Heart left ventricle (tissue), 16 donors: ENCODE measurements at regions not wholly inside any gene's neighbourhood (a gene's known extent, or its start where the extent isn't known, plus 50 kb on each side); places are given as distances from the start of the nearest gene placed in this dataset.

Experiments used
- ATAC-seq, 4 donors: fragments of 200-7000 bp; cut with Tn5 transposase; one replicate each; pipeline ENCODE4 v1.9.1; 2020 to 2022; ENCODE audit warnings: moderate library complexity in 4 of 4, mild to moderate bottlenecking in 3 of 4, moderate number of reproducible peaks in 1 of 4
- DNase-seq, 5 donors: peaks; one replicate each; pipeline ENCODE4 v3.0.0-alpha.2; 2020
- H3K27ac ChIP-seq, 12 donors: fragments of 200-600 bp; sonication (generic) in 4 of 12; one replicate each; pipeline versions ENCODE4 v1.5.0 to v1.8.0; 2016 to 2022; ENCODE audit warnings: mild to moderate bottlenecking in 2 of 12
- H3K27me3 ChIP-seq, 9 donors: fragments of 200-600 bp; sonication (generic) in 2 of 9; one replicate each; pipeline versions ENCODE4 v1.5.1 to v1.8.0; 2016 to 2022; ENCODE audit warnings: mild to moderate bottlenecking in 3 of 9
- H3K36me3 ChIP-seq, 9 donors: fragments of 200-600 bp; sonication (generic) in 2 of 9; one replicate each; pipeline versions ENCODE4 v1.5.0 to v1.8.0; 2018 to 2022; ENCODE audit warnings: mild to moderate bottlenecking in 2 of 9
- H3K4me1 ChIP-seq, 12 donors: fragments of 200-600 bp; sonication (generic) in 4 of 12; one replicate each; pipeline versions ENCODE4 v1.5.0 to v1.8.0; 2016 to 2022; ENCODE audit warnings: mild to moderate bottlenecking in 3 of 12
- H3K4me3 ChIP-seq, 12 donors: fragments of 200-600 bp; sonication (generic) in 4 of 12; one replicate each; pipeline versions ENCODE4 v1.5.0 to v1.8.0; 2017 to 2022; ENCODE audit warnings: mild to moderate bottlenecking in 9 of 12, moderate library complexity in 4 of 12
- H3K9me3 ChIP-seq, 12 donors: fragments of 200-600 bp; sonication (generic) in 4 of 12; one replicate each; pipeline versions ENCODE4 v1.5.0 to v1.8.0; 2016 to 2022; ENCODE audit warnings: mild to moderate bottlenecking in 1 of 12
- CTCF ChIP-seq, 12 donors: fragments of 200-600 bp; sonication (generic) in 4 of 12; IDR thresholded peaks; one replicate each; pipeline versions ENCODE4 v1.5.0 to v1.8.0; 2018 to 2022; ENCODE audit warnings: antibody characterized with exemption in 12 of 12, mild to moderate bottlenecking in 5 of 12
- POLR2A ChIP-seq, 2 donors: fragments of 450-650 bp; IDR thresholded peaks; one replicate each; pipeline ENCODE4 v1.6.1; 2017; ENCODE audit warnings: antibody characterized with exemption in 2 of 2, mild to moderate bottlenecking in 2 of 2, moderate library complexity in 2 of 2
- WGBS, 4 donors: extraction: QIAGEN DNeasy Blood & Tissue Kit in 2 of 4; methylation state at CpG; one replicate each; pipeline versions ENCODE4 v1.1.5 to v1.1.7; 2013 to 2018; 5-methylcytosine and 5-hydroxymethylcytosine counted together
- intact Hi-C, 10 donors: fragments of 100-400 bp; cut with DNase I; formaldehyde crosslinking; loops; one replicate each; pipeline versions ENCODE4 v1.11.1 to v1.14.2; 2022
- donor health status: ischemic (EF 13 %, LVEDD 7.1; RV severe dilation, severe dysfunction).
- donor health status: healthy with polysubstance abuse.
- donor health status: DM: no; HTN: yes; CAD: no.
- donor health status: DM: no; HTN: no; CAD: no.
- donor health status: ischemic (EF 25% LVEDD 6.9; RV normal size, moderate dysfunction).
- donor health status: ischemic (EF 25% LVEDD 5.7; RV mildly dilated, moderate dysfunction).
- donor health status: healthy.
- donor health status: DM: yes; HTN: yes; CAD: no.
- donor health status: ischemic (EF 35%, LVEDD 5.7; RV mildly dilated, moderate dysfunction).
- donor health status: nonischemic (EF 11% LVEDD 7.7; RV severe dilation, severe dysfunction).
- donor health status: DM: yes; HTN: yes; CAD: no.
- donor health status: PGD.
- donor health status: ischemic (EF 29% LVEDD 5.4; RV normal size, mild dysfunction).
- donor health status: nonischemic (EF 23%, LVEDD 6.1; RV moderate dilation, normal function).

- no peak overlapping the region for H3K4me3 ChIP-seq
- TF ChIP-seq POLR2A (IDR thresholded peaks at IDR 0.05) (no peak), CTCF (IDR thresholded peaks at IDR 0.05) (no peak)
- no peak for DNase-seq
- H3K4me1 ChIP-seq: no peaks in the 10 kb centered on the region
- 33 to 52% (median 34%) methylated on average over 1 of the region's 1 CpG for WGBS, 4 donors
- intact Hi-C loops: no loop called here
- no peaks in the 10 kb centered on the region for H3K36me3 ChIP-seq
- no peak overlapping the region for H3K27ac ChIP-seq
- peaks cover 0 to 7% (median 0%) of the 10 kb centered on the region in 9 donors for H3K27me3 ChIP-seq
- no peak for ATAC-seq
- no peaks in the 10 kb centered on the region for H3K9me3 ChIP-seq
Observed at GRCh38 chr3:117146571-117146970, 437.0 kb downstream of the TUSC7 start.

- Histone ChIP-seq H3K4me1 (no peaks in the 10 kb centered on the region), H3K27ac (no peak overlapping the region), H3K4me3 (no peak overlapping the region), H3K9me3 (no peaks in the 10 kb centered on the region), H3K27me3 (peaks cover 0 to 3% (median 0%) of the 10 kb centered on the region in 9 donors), H3K36me3 (no peaks in the 10 kb centered on the region)
- DNase-seq (no peak), ATAC-seq (no peak)
- no peak for TF ChIP-seq POLR2A (IDR thresholded peaks at IDR 0.05)
- no peak for TF ChIP-seq CTCF (IDR thresholded peaks at IDR 0.05)
- WGBS, 4 donors: 47 to 57% (median 51%) methylated on average over 2 of the region's 2 CpGs
- intact Hi-C loops: no loop called here
Observed at GRCh38 chr3:117149584-117149983, 440.0 kb downstream of the TUSC7 start.

- no peak for ATAC-seq
- 72 to 79% (median 74%) methylated on average over 3 of the region's 3 CpGs for WGBS, 4 donors
Observed at GRCh38 chr3:117150628-117151027, 441.0 kb downstream of the TUSC7 start.

GRCh38 chr3:117160176-117160575, 450.6 kb downstream of the TUSC7 start:
- TF ChIP-seq POLR2A (IDR thresholded peaks at IDR 0.05): no peak
- no peak for TF ChIP-seq CTCF (IDR thresholded peaks at IDR 0.05)
- DNase-seq (no peak), ATAC-seq (no peak)
- Histone ChIP-seq H3K4me3 (no peak overlapping the region), H3K9me3 (no peaks in the 10 kb centered on the region), H3K27me3 (no peaks in the 10 kb centered on the region), H3K4me1 (no peaks in the 10 kb centered on the region), H3K36me3 (no peaks in the 10 kb centered on the region), H3K27ac (no peak overlapping the region)
- intact Hi-C loops: no loop called here
- 53 to 75% (median 63%) methylated on average over 3 of the region's 3 CpGs for WGBS, 4 donors

More at GRCh38 chr3:117150628-117151027, 441.0 kb downstream of the TUSC7 start:
- DNase-seq: no peak
- Histone ChIP-seq H3K9me3 (no peaks in the 10 kb centered on the region), H3K4me3 (no peak overlapping the region), H3K27ac (no peak overlapping the region), H3K27me3 (peaks cover 0 to 3% (median 0%) of the 10 kb centered on the region in 9 donors), H3K36me3 (no peaks in the 10 kb centered on the region), H3K4me1 (no peaks in the 10 kb centered on the region)
- intact Hi-C loops: no loop called here
- TF ChIP-seq POLR2A (IDR thresholded peaks at IDR 0.05) (no peak), CTCF (IDR thresholded peaks at IDR 0.05) (no peak)
